ENCODE measurements at regions not wholly inside any gene's neighbourhood (a gene's known extent, or its start where the extent isn't known, plus 50 kb on each side); places are given as distances from the start of the nearest gene placed in this dataset.

DNA sequence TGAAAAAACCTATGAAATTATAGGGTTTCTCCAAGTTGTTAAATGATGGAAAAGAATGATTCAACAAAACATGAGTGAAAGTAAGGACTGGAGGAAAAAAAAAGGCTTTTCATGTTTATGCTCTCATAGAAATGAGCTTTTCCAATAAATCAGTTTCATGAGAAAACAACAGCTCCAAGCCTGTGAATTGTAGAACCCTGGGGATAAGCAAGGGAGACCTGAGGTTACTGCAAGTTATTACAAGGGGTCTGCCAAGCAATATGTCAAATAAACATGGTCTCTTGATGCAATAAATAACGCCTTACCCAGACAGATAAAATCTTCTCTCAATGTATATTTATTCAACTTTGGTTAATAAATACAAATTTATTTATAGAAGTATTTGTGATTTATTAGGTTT lies 577.9 kb upstream of the GCFC2 start:
- no peak for TF ChIP-seq JUND (IDR thresholded peaks at IDR 0.05; ENCODE audit: low read depth)
- DNase-seq (ENCODE audit: low read depth in 1 of 2, low spot score in 1 of 2) = no peak
- in situ Hi-C loops (cut with HindIII; ENCODE audit: low pct_unique_long_range_greater_than_20kb, low sequenced_read_pairs) = no loop called here

GRCh38 chr2:76288146-76288545 lies 577.4 kb upstream of the GCFC2 start:
- in situ Hi-C loops (cut with HindIII; ENCODE audit: low pct_unique_long_range_greater_than_20kb, low sequenced_read_pairs) = no loop called here
- DNase-seq (ENCODE audit: low read depth in 1 of 2, low spot score in 1 of 2) = no peak
- TF ChIP-seq JUND (IDR thresholded peaks at IDR 0.05; ENCODE audit: low read depth) = no peak

DNA sequence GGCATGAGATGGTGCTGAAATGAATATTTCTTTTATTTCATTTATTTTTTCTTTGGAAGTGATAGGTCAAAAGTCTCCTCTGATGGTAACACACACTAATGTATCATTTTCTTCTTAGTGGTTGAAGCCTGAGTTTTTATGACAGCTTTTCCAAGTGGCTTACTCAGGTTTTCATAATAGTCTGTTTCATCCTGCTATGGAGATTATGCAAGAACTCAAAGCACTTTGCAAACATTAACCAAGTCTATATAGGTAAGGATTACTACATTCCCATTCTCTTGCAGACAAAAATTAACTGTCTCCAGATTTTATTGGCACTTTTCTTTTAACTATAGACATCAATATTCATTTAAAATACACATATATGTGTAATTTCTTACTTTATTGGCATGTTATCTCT lies 572.6 kb upstream of the GCFC2 start:
- TF ChIP-seq JUND (IDR thresholded peaks at IDR 0.05; ENCODE audit: low read depth) = no peak
- DNase-seq (ENCODE audit: low read depth in 1 of 2, low spot score in 1 of 2) = no peak
- in situ Hi-C loops (cut with HindIII; ENCODE audit: low pct_unique_long_range_greater_than_20kb, low sequenced_read_pairs) = no loop called here

GRCh38 chr2:76281156-76281841 lies 570.6 kb upstream of the GCFC2 start:
- no peak for TF ChIP-seq JUND (IDR thresholded peaks at IDR 0.05; ENCODE audit: low read depth)
- DNase-seq (ENCODE audit: low read depth in 1 of 2, low spot score in 1 of 2) = no peak
- in situ Hi-C loops (cut with HindIII; ENCODE audit: low pct_unique_long_range_greater_than_20kb, low sequenced_read_pairs) = no loop called here

DNA sequence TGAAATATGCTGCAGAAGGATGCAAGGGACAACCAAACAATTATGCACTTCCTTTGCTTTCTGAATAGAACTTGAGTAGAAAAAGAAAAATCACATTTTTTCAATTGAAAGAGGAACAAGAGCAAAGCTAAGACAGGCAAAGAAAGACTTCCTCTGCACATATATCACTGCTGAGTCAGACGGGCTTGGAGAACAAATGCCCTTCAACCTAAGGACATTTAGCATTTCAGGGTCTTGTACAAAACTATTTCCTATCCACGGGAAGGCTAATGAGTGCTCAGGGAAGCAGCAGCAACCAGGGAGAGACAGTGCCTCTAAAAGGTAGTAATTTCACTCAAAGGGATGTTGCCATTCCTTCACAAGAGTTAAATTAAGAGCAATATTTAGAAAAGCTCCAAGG lies 570.0 kb upstream of the GCFC2 start:
- in situ Hi-C loops (cut with HindIII; ENCODE audit: low pct_unique_long_range_greater_than_20kb, low sequenced_read_pairs) = no loop called here
- DNase-seq (ENCODE audit: low read depth in 1 of 2, low spot score in 1 of 2) = no peak
- TF ChIP-seq JUND (IDR thresholded peaks at IDR 0.05; ENCODE audit: low read depth) = no peak

DNA sequence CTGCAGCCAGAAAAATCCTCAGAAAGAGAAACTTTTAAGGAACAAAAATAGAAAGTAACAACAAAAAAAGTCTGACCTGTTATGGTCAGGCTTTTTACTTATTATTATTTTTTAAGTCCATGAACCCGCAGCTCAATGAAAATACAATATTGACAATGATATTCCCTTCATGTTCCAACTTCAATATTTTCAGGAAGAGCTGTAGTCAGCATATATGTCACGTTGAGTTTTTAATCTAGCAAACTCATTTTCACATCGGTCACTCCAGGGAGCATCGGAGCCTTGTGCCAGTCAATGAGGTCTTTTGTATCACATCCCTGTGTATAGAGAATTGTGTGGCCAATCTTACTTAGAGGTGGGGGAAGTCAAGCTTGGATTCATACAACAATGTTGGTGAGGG lies 568.4 kb upstream of the GCFC2 start:
- no peak for DNase-seq (ENCODE audit: low read depth in 1 of 2, low spot score in 1 of 2)
- TF ChIP-seq JUND (IDR thresholded peaks at IDR 0.05; ENCODE audit: low read depth) = no peak
- in situ Hi-C loops (cut with HindIII; ENCODE audit: low pct_unique_long_range_greater_than_20kb, low sequenced_read_pairs) = no loop called here

DNA sequence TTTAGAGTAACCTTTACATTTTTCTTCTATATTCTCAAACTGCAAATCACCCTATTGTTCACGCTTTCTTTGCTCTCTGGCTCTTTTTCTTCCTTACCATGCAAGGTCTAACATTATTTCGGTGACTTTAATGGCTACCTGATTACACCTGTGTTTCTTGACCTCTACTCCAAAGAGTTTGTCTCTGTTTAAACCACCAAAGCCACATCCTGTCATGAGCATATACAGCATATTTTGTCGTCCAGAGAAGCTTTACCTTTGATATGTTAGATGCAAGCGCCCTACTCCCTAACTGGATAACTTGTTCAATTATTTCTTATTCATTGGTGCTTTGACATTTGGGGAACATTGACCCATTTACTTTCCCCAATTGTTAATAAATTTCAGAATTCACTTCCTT lies 565.1 kb upstream of the GCFC2 start:
- in situ Hi-C loops (cut with HindIII; ENCODE audit: low pct_unique_long_range_greater_than_20kb, low sequenced_read_pairs) = no loop called here
- DNase-seq (ENCODE audit: low read depth in 1 of 2, low spot score in 1 of 2) = no peak
- TF ChIP-seq JUND (IDR thresholded peaks at IDR 0.05; ENCODE audit: low read depth) = no peak

GRCh38 chr2:76274676-76275075 lies 564.0 kb upstream of the GCFC2 start:
- TF ChIP-seq JUND (IDR thresholded peaks at IDR 0.05; ENCODE audit: low read depth) = no peak
- DNase-seq (ENCODE audit: low read depth in 1 of 2, low spot score in 1 of 2) = no peak
- in situ Hi-C loops (cut with HindIII; ENCODE audit: low pct_unique_long_range_greater_than_20kb, low sequenced_read_pairs) = no loop called here

- in situ Hi-C loops (cut with HindIII; ENCODE audit: low pct_unique_long_range_greater_than_20kb, low sequenced_read_pairs) = no loop called here
These were observed 563.4 kb upstream of the GCFC2 start for GRCh38 chr2:76274160-76274559.

DNA sequence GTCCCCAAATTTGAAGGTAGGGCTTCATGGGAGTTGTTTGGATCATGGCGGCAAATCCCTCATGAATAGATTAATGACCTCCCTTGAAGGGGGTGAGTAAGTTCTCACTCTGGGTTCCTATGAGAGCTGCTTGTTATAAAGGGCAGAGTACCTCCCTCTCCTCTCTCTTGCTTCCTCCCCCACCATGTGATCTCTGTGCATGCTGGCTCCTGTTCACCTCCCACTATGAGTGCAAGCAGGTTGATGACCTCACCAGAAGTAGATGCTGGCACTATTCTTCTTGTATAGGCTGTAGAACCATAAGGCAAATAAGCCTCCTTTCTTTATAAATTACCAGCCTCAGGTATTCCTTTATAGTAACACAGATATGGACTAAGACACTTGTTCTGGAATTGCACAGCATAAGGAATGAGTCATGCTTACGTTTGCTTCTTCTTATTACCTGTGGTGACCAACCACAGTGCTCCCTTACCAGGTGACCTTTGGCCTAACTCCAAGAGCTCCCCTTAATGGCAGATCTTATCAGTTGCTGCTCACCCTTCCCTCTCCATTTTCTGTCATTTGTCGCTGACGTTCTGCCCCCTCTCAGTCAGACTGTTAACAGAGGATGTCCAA lies 559.5 kb upstream of the GCFC2 start:
- TF ChIP-seq JUND (IDR thresholded peaks at IDR 0.05; ENCODE audit: low read depth) = no peak
- no peak for DNase-seq (ENCODE audit: low read depth in 1 of 2, low spot score in 1 of 2)
- in situ Hi-C loops (cut with HindIII; ENCODE audit: low pct_unique_long_range_greater_than_20kb, low sequenced_read_pairs) = no loop called here

More at GRCh38 chr2:76274160-76274559, 563.4 kb upstream of the GCFC2 start:
- no peak for DNase-seq (ENCODE audit: low read depth in 1 of 2, low spot score in 1 of 2)
- no peak for TF ChIP-seq JUND (IDR thresholded peaks at IDR 0.05; ENCODE audit: low read depth)

GRCh38 chr2:76268902-76269620 lies 558.3 kb upstream of the GCFC2 start:
- in situ Hi-C loops (cut with HindIII; ENCODE audit: low pct_unique_long_range_greater_than_20kb, low sequenced_read_pairs) = no loop called here
- DNase-seq (ENCODE audit: low read depth in 1 of 2, low spot score in 1 of 2) = no peak
- no peak for TF ChIP-seq JUND (IDR thresholded peaks at IDR 0.05; ENCODE audit: low read depth)

- in situ Hi-C loops (cut with HindIII; ENCODE audit: low pct_unique_long_range_greater_than_20kb, low sequenced_read_pairs) = no loop called here
- TF ChIP-seq JUND (IDR thresholded peaks at IDR 0.05; ENCODE audit: low read depth) = no peak
- DNase-seq (ENCODE audit: low read depth in 1 of 2, low spot score in 1 of 2) = no peak
These were observed 557.8 kb upstream of the GCFC2 start for GRCh38 chr2:76268484-76268883.

GRCh38 chr2:76257802-76258201 lies 547.1 kb upstream of the GCFC2 start:
- no peak for TF ChIP-seq JUND (IDR thresholded peaks at IDR 0.05; ENCODE audit: low read depth)
- DNase-seq (ENCODE audit: low read depth in 1 of 2, low spot score in 1 of 2) = no peak
- in situ Hi-C loops (cut with HindIII; ENCODE audit: low pct_unique_long_range_greater_than_20kb, low sequenced_read_pairs) = no loop called here

Data from T47D (cell line).